ENCODE measurements at regions not wholly inside any gene's neighbourhood (a gene's known extent, or its start where the extent isn't known, plus 50 kb on each side); places are given as distances from the start of the nearest gene placed in this dataset.

GRCh38 chr2:122512091-122512490, 756.6 kb downstream of the TSN start:
- H3K4me1 Mint-ChIP-seq (ENCODE audit: low read depth, unreplicated experiment) = no peaks in the 10 kb centered on the region
- no peak for TF ChIP-seq CTCF (IDR thresholded peaks at IDR 0.05; ENCODE audit: insufficient read depth in 1 of 2, low read depth in 1 of 2, low read length in 1 of 2, severe bottlenecking in 1 of 2, unreplicated experiment in 1 of 2)
- H3K27me3 ChIP-seq (replicated peaks; ENCODE audit: control insufficient read depth, insufficient read depth, low read length) = no peaks in the 10 kb centered on the region
- ChIA-PET CTCF (no interaction called here), POLR2A (no interaction called here)
- no peak overlapping the region for H3K4me3 Mint-ChIP-seq (ENCODE audit: unreplicated experiment)
- H3K4me1 ChIP-seq = no peaks in the 10 kb centered on the region
- intact Hi-C loops (cut with micrococcal nuclease; ENCODE audit: unreplicated experiment) = loop anchor here (10.0 kb wide), 1 partner anchor 97 kb away; no protein-coding TSS in a partner anchor
- H3K4me3 ChIP-seq (ENCODE audit: low read depth, low read length) = no peak overlapping the region
- no peak for DNase-seq
- H3K9me3 ChIP-seq = no peaks in the 10 kb centered on the region
- peaks cover 3% of the 10 kb centered on the region for H3K27me3 Mint-ChIP-seq (ENCODE audit: insufficient read depth, unreplicated experiment)
- H3K36me3 ChIP-seq (ENCODE audit: control insufficient read depth, insufficient read depth, low read length) = no peaks in the 10 kb centered on the region
- BruUV-seq (replicated peaks) = no TSS peak
- peaks cover 8% of the 10 kb centered on the region for H3K9me3 Mint-ChIP-seq (ENCODE audit: unreplicated experiment)
- H3K27ac Mint-ChIP-seq (ENCODE audit: unreplicated experiment) = no peak overlapping the region
- H3K36me3 Mint-ChIP-seq (ENCODE audit: insufficient read depth, unreplicated experiment) = no peaks in the 10 kb centered on the region

GRCh38 chr2:122514451-122514996, 759.1 kb downstream of the TSN start:
- H3K36me3 Mint-ChIP-seq (ENCODE audit: insufficient read depth, unreplicated experiment) = no peaks in the 10 kb centered on the region
- BruUV-seq (replicated peaks) = no TSS peak
- no peak overlapping the region for H3K27ac Mint-ChIP-seq (ENCODE audit: unreplicated experiment)
- ChIA-PET POLR2A (no interaction called here), CTCF (no interaction called here)
- H3K4me1 Mint-ChIP-seq (ENCODE audit: low read depth, unreplicated experiment) = no peaks in the 10 kb centered on the region
- peaks cover 17% of the 10 kb centered on the region for H3K9me3 Mint-ChIP-seq (ENCODE audit: unreplicated experiment)
- no peaks in the 10 kb centered on the region for H3K36me3 ChIP-seq (ENCODE audit: control insufficient read depth, insufficient read depth, low read length)
- no peak for TF ChIP-seq CTCF (IDR thresholded peaks at IDR 0.05; ENCODE audit: insufficient read depth in 1 of 2, low read depth in 1 of 2, low read length in 1 of 2, severe bottlenecking in 1 of 2, unreplicated experiment in 1 of 2)
- intact Hi-C loops (cut with micrococcal nuclease; ENCODE audit: unreplicated experiment) = loop anchor here (10.0 kb wide), 1 partner anchor 100 kb away; no protein-coding TSS in a partner anchor
- no peak for DNase-seq
- H3K27me3 Mint-ChIP-seq (ENCODE audit: insufficient read depth, unreplicated experiment) = peaks cover 3% of the 10 kb centered on the region
- no peak overlapping the region for H3K4me3 ChIP-seq (ENCODE audit: low read depth, low read length)
- no peaks in the 10 kb centered on the region for H3K27me3 ChIP-seq (replicated peaks; ENCODE audit: control insufficient read depth, insufficient read depth, low read length)
- H3K4me3 Mint-ChIP-seq (ENCODE audit: unreplicated experiment) = no peak overlapping the region
- peaks cover 9% of the 10 kb centered on the region for H3K9me3 ChIP-seq
- peaks cover 4% of the 10 kb centered on the region for H3K4me1 ChIP-seq

GRCh38 chr2:122515731-122516290, 760.4 kb downstream of the TSN start:
- H3K9me3 Mint-ChIP-seq (ENCODE audit: unreplicated experiment) = peaks cover 25% of the 10 kb centered on the region
- CTCF ChIA-PET = no interaction called here
- H3K4me3 Mint-ChIP-seq (ENCODE audit: unreplicated experiment) = no peak overlapping the region
- no peaks in the 10 kb centered on the region for H3K27me3 Mint-ChIP-seq (ENCODE audit: insufficient read depth, unreplicated experiment)
- POLR2A ChIA-PET = no interaction called here
- H3K27me3 ChIP-seq (replicated peaks; ENCODE audit: control insufficient read depth, insufficient read depth, low read length) = no peaks in the 10 kb centered on the region
- peaks cover 14% of the 10 kb centered on the region for H3K4me1 ChIP-seq
- H3K4me3 ChIP-seq (ENCODE audit: low read depth, low read length) = no peak overlapping the region
- H3K36me3 Mint-ChIP-seq (ENCODE audit: insufficient read depth, unreplicated experiment) = no peaks in the 10 kb centered on the region
- H3K4me1 Mint-ChIP-seq (ENCODE audit: low read depth, unreplicated experiment) = no peaks in the 10 kb centered on the region
- no peak for TF ChIP-seq CTCF (IDR thresholded peaks at IDR 0.05; ENCODE audit: insufficient read depth in 1 of 2, low read depth in 1 of 2, low read length in 1 of 2, severe bottlenecking in 1 of 2, unreplicated experiment in 1 of 2)
- peaks cover 15% of the 10 kb centered on the region for H3K9me3 ChIP-seq
- no TSS peak for BruUV-seq (replicated peaks)
- intact Hi-C loops (cut with micrococcal nuclease; ENCODE audit: unreplicated experiment) = loop anchor here (10.0 kb wide), 1 partner anchor 101 kb away; no protein-coding TSS in a partner anchor
- no peaks in the 10 kb centered on the region for H3K36me3 ChIP-seq (ENCODE audit: control insufficient read depth, insufficient read depth, low read length)
- no peak overlapping the region for H3K27ac Mint-ChIP-seq (ENCODE audit: unreplicated experiment)
- DNase-seq = no peak
